ENCODE measurements at regions not wholly inside any gene's neighbourhood (a gene's known extent, or its start where the extent isn't known, plus 50 kb on each side); places are given as distances from the start of the nearest gene placed in this dataset.
"Not testable (repeated sequence)": the region's sequence is repeated elsewhere in the genome, so short reads cannot be mapped to it uniquely, and the experiment has no call there.

- DNase-seq (ENCODE audit: low spot score): no peak
These were observed 337.9 kb downstream of the DAD1 start for GRCh38 chr14:22251090-22251489.

- no peak for DNase-seq (ENCODE audit: low spot score)
These were observed 339.3 kb downstream of the DAD1 start for GRCh38 chr14:22249770-22250169.

GRCh38 chr14:22243971-22244581 lies 344.9 kb downstream of the DAD1 start:
- no peak for DNase-seq (ENCODE audit: low spot score)

- not testable (repeated sequence) for DNase-seq (ENCODE audit: low spot score)
These were observed 350.7 kb downstream of the DAD1 start for GRCh38 chr14:22238320-22238719.

- DNase-seq (ENCODE audit: low spot score): no peak
These were observed 355.6 kb downstream of the DAD1 start for GRCh38 chr14:22233377-22233776.

GRCh38 chr14:22232933-22233332 lies 356.1 kb downstream of the DAD1 start:
- DNase-seq (ENCODE audit: low spot score): no peak

GRCh38 chr14:22232486-22232885 lies 356.5 kb downstream of the DAD1 start:
- DNase-seq (ENCODE audit: low spot score): no peak

- DNase-seq (ENCODE audit: low spot score): peak; percentile 3
These were observed 358.0 kb downstream of the DAD1 start for GRCh38 chr14:22231018-22231417.

GRCh38 chr14:22230517-22230916 lies 358.5 kb downstream of the DAD1 start:
- DNase-seq (ENCODE audit: low spot score): no peak

- no peak for DNase-seq (ENCODE audit: low spot score)
These were observed 361.9 kb downstream of the DAD1 start for GRCh38 chr14:22227084-22227483.

GRCh38 chr14:22226381-22226780 lies 362.6 kb downstream of the DAD1 start:
- DNase-seq (ENCODE audit: low spot score): peak; percentile 21

- no peak for DNase-seq (ENCODE audit: low spot score)
These were observed 363.4 kb downstream of the DAD1 start for GRCh38 chr14:22225516-22226140.

GRCh38 chr14:22221508-22221907 lies 367.5 kb downstream of the DAD1 start:
- no peak for DNase-seq (ENCODE audit: low spot score)

- DNase-seq (ENCODE audit: low spot score): no peak
These were observed 368.6 kb downstream of the DAD1 start for GRCh38 chr14:22220427-22220826.

GRCh38 chr14:22218728-22219127 lies 370.3 kb downstream of the DAD1 start:
- no peak for DNase-seq (ENCODE audit: low spot score)

- DNase-seq (ENCODE audit: low spot score): no peak
These were observed 375.9 kb downstream of the DAD1 start for GRCh38 chr14:22213120-22213519.

- DNase-seq (ENCODE audit: low spot score): no peak
These were observed 378.1 kb downstream of the DAD1 start for GRCh38 chr14:22210906-22211305.

GRCh38 chr14:22210026-22210425 lies 379.0 kb downstream of the DAD1 start:
- DNase-seq (ENCODE audit: low spot score): no peak

GRCh38 chr14:22203036-22203435 lies 386.0 kb downstream of the DAD1 start:
- no peak for DNase-seq (ENCODE audit: low spot score)

GRCh38 chr14:22202313-22202712 lies 386.7 kb downstream of the DAD1 start:
- no peak for DNase-seq (ENCODE audit: low spot score)

- no peak for DNase-seq (ENCODE audit: low spot score)
These were observed 387.9 kb downstream of the DAD1 start for GRCh38 chr14:22200977-22201605.

GRCh38 chr14:22200131-22200530 lies 388.9 kb downstream of the DAD1 start:
- not testable (repeated sequence) for DNase-seq (ENCODE audit: low spot score)

GRCh38 chr14:22194664-22195063 lies 394.4 kb downstream of the DAD1 start:
- no peak for DNase-seq (ENCODE audit: low spot score)

Data from activated CD4-positive, alpha-beta T cell treated with anti-CD3 and anti-CD28 coated beads, Interleukin-2, Interleukin-4, amounts not matched to agents 100 ng/mL and 50 ng/mL, durations not matched to agents 16 hours and 8 hours (primary cell).